ENCODE measurements at regions not wholly inside any gene's neighbourhood (a gene's known extent, or its start where the extent isn't known, plus 50 kb on each side); places are given as distances from the start of the nearest gene placed in this dataset.
A peak's percentile ranks its signal among the peaks of the same experiment; 100 is the strongest.

GRCh38 chr13:78145276-78145675 is 226.6 kb upstream of the EDNRB start:
- BruUV-seq (replicated peaks) = no TSS peak
- POLR2A ChIA-PET = no interaction called here
- H3K4me3 Mint-ChIP-seq (ENCODE audit: unreplicated experiment) = no peak overlapping the region

GRCh38 chr13:78139765-78140164 is 221.1 kb upstream of the EDNRB start:
- no peaks in the 10 kb centered on the region for H3K9me3 Mint-ChIP-seq (ENCODE audit: unreplicated experiment)
- POLR2A ChIA-PET = no interaction called here
- CTCF ChIA-PET = interaction anchor here (1.1 to 4.6 kb wide), 4 partner anchors 17 to 839 kb away, joined by 3 to 47 read pairs (median 6); no protein-coding TSS in a partner anchor
- DNase-seq (ENCODE audit: unreplicated experiment) = no peak
- H3K4me3 Mint-ChIP-seq (ENCODE audit: unreplicated experiment) = no peak overlapping the region
- intact Hi-C loops (cut with micrococcal nuclease) = loop anchor here (5.0 to 10.0 kb wide), 2 partner anchors 1108 to 1205 kb away; no protein-coding TSS in a partner anchor
- no peak for TF ChIP-seq CTCF (IDR thresholded peaks at IDR 0.05; ENCODE audit: unreplicated experiment)
- H3K36me3 Mint-ChIP-seq (ENCODE audit: insufficient read depth, unreplicated experiment) = no peaks in the 10 kb centered on the region
- peaks cover 14% of the 10 kb centered on the region for H3K27me3 Mint-ChIP-seq (ENCODE audit: insufficient read depth, unreplicated experiment)
- BruUV-seq (replicated peaks) = no TSS peak
- H3K27ac Mint-ChIP-seq (ENCODE audit: low read depth, unreplicated experiment) = no peak overlapping the region
- no peaks in the 10 kb centered on the region for H3K4me1 Mint-ChIP-seq (ENCODE audit: insufficient read depth, unreplicated experiment)

More at GRCh38 chr13:78145276-78145675, 226.6 kb upstream of the EDNRB start:
- TF ChIP-seq CTCF (IDR thresholded peaks at IDR 0.05; ENCODE audit: unreplicated experiment) = no peak
- CTCF ChIA-PET = interaction anchor here (0.6 to 4.5 kb wide), 3 partner anchors 8 to 884 kb away, joined by 3 to 31 read pairs (median 3); no protein-coding TSS in a partner anchor
- peaks cover 14% of the 10 kb centered on the region for H3K27me3 Mint-ChIP-seq (ENCODE audit: insufficient read depth, unreplicated experiment)
- H3K9me3 Mint-ChIP-seq (ENCODE audit: unreplicated experiment) = no peaks in the 10 kb centered on the region
- no peaks in the 10 kb centered on the region for H3K36me3 Mint-ChIP-seq (ENCODE audit: insufficient read depth, unreplicated experiment)
- DNase-seq (ENCODE audit: unreplicated experiment) = no peak
- no peaks in the 10 kb centered on the region for H3K4me1 Mint-ChIP-seq (ENCODE audit: insufficient read depth, unreplicated experiment)
- H3K27ac Mint-ChIP-seq (ENCODE audit: low read depth, unreplicated experiment) = no peak overlapping the region
- intact Hi-C loops (cut with micrococcal nuclease) = no loop called here

GRCh38 chr13:78138756-78139155 is 220.1 kb upstream of the EDNRB start:
- no peak for DNase-seq (ENCODE audit: unreplicated experiment)
- POLR2A ChIA-PET = no interaction called here
- no peaks in the 10 kb centered on the region for H3K9me3 Mint-ChIP-seq (ENCODE audit: unreplicated experiment)
- intact Hi-C loops (cut with micrococcal nuclease) = loop anchor here (5.0 to 10.0 kb wide), 2 partner anchors 1109 to 1206 kb away; no protein-coding TSS in a partner anchor
- no peak for TF ChIP-seq CTCF (IDR thresholded peaks at IDR 0.05; ENCODE audit: unreplicated experiment)
- H3K27me3 Mint-ChIP-seq (ENCODE audit: insufficient read depth, unreplicated experiment) = peaks cover 12% of the 10 kb centered on the region
- H3K4me1 Mint-ChIP-seq (ENCODE audit: insufficient read depth, unreplicated experiment) = no peaks in the 10 kb centered on the region
- H3K4me3 Mint-ChIP-seq (ENCODE audit: unreplicated experiment) = no peak overlapping the region
- BruUV-seq (replicated peaks) = no TSS peak
- CTCF ChIA-PET = interaction anchor here (0.6 to 4.6 kb wide), 21 partner anchors 9 to 1158 kb away, joined by 3 to 47 read pairs (median 4); no protein-coding TSS in a partner anchor
- no peak overlapping the region for H3K27ac Mint-ChIP-seq (ENCODE audit: low read depth, unreplicated experiment)
- H3K36me3 Mint-ChIP-seq (ENCODE audit: insufficient read depth, unreplicated experiment) = no peaks in the 10 kb centered on the region

GRCh38 chr13:78137404-78138142 is 218.9 kb upstream of the EDNRB start:
- H3K36me3 Mint-ChIP-seq (ENCODE audit: insufficient read depth, unreplicated experiment) = no peaks in the 10 kb centered on the region
- no peak overlapping the region for H3K4me3 Mint-ChIP-seq (ENCODE audit: unreplicated experiment)
- intact Hi-C loops (cut with micrococcal nuclease) = loop anchor here (1.0 to 10.0 kb wide), 3 partner anchors 841 to 1207 kb away; no protein-coding TSS in a partner anchor
- H3K27me3 Mint-ChIP-seq (ENCODE audit: insufficient read depth, unreplicated experiment) = peaks cover under 1% of the 10 kb centered on the region
- H3K9me3 Mint-ChIP-seq (ENCODE audit: unreplicated experiment) = no peaks in the 10 kb centered on the region
- no peaks in the 10 kb centered on the region for H3K4me1 Mint-ChIP-seq (ENCODE audit: insufficient read depth, unreplicated experiment)
- DNase-seq (ENCODE audit: unreplicated experiment) = peak; percentile 68
- ChIA-PET POLR2A (interaction anchor here (0.6 kb wide), 1 partner anchor 144 kb away, joined by 4 read pairs; no protein-coding TSS in a partner anchor), CTCF (interaction anchor here (0.6 to 4.6 kb wide), 41 partner anchors 8 to 1254 kb away, joined by 3 to 47 read pairs (median 4); no protein-coding TSS in a partner anchor)
- TF ChIP-seq CTCF (IDR thresholded peaks at IDR 0.05; ENCODE audit: unreplicated experiment) = peak; percentile 81
- no peak overlapping the region for H3K27ac Mint-ChIP-seq (ENCODE audit: low read depth, unreplicated experiment)
- no TSS peak for BruUV-seq (replicated peaks)
